NK-92 treated with Interleukin-12 subunit alpha and Interleukin-12 subunit beta, amount 100 ng/mL, for 24 hours (cell line): ENCODE measurements at regions not wholly inside any gene's neighbourhood (a gene's known extent, or its start where the extent isn't known, plus 50 kb on each side); places are given as distances from the start of the nearest gene placed in this dataset.

Experiments
- DNase-seq: peaks from one replicate; lab custom pipeline; 2025; lab: John Stamatoyannopoulos, UW

GRCh38 chr2:6782517-6783237 lies 83.0 kb downstream of the CMPK2 start:
- DNase-seq, result no peak

- no peak for DNase-seq
Observed at GRCh38 chr2:6783238-6783614, 82.5 kb downstream of the CMPK2 start.

GRCh38 chr2:6784291-6784690 lies 81.4 kb downstream of the CMPK2 start:
- DNase-seq, result no peak

GRCh38 chr2:6785493-6785892 lies 80.2 kb downstream of the CMPK2 start:
- no peak for DNase-seq

- no peak for DNase-seq
Observed at GRCh38 chr2:6787376-6787775, 78.3 kb downstream of the CMPK2 start.

GRCh38 chr2:6788614-6789013 lies 77.1 kb downstream of the CMPK2 start:
- DNase-seq, result no peak

- DNase-seq, result no peak
Observed at GRCh38 chr2:6789559-6790138, 76.1 kb downstream of the CMPK2 start.

GRCh38 chr2:6791682-6792081 lies 74.0 kb downstream of the CMPK2 start:
- no peak for DNase-seq

GRCh38 chr2:6792883-6793282 lies 72.8 kb downstream of the CMPK2 start:
- no peak for DNase-seq

- no peak for DNase-seq
Observed at GRCh38 chr2:6793371-6793770, 72.3 kb downstream of the CMPK2 start.

GRCh38 chr2:6793913-6794312 lies 71.8 kb downstream of the CMPK2 start:
- DNase-seq, result no peak

- DNase-seq, result no peak
Observed at GRCh38 chr2:6794448-6794847, 71.3 kb downstream of the CMPK2 start.
